GM23338 (cell line): ENCODE measurements at regions not wholly inside any gene's neighbourhood (a gene's known extent, or its start where the extent isn't known, plus 50 kb on each side); places are given as distances from the start of the nearest gene placed in this dataset.

Experiments
- ATAC-seq: fragments of 200-7000 bp; cut with Tn5 transposase; 3 replicates; pipeline ENCODE4 v1.9.1; 2020
- DNase-seq: peaks from one replicate; pipeline ENCODE4 v3.0.0-alpha.2; 2015; ENCODE audit warnings: low spot score
- H2AFZ ChIP-seq: fragments of 200-600 bp; sonication (generic); 2 replicates; pipeline ENCODE4 v1.8.0; 2016; ENCODE audit warnings: antibody characterized with exemption, mild to moderate bottlenecking, moderate library complexity
- H3F3A ChIP-seq: fragments of 200-600 bp; sonication (generic); replicated peaks from 2 replicates; pipeline ENCODE4 v1.8.0; 2017; ENCODE audit warnings: antibody characterized with exemption, mixed run types, low read depth
- H3K27ac ChIP-seq: fragments of 200-600 bp; sonication (generic); 2 replicates; pipeline ENCODE4 v1.6.1; 2016; ENCODE audit warnings: low read depth
- H3K27me3 ChIP-seq: fragments of 200-600 bp; sonication (generic); 2 replicates; pipeline ENCODE4 v1.8.0; 2016; ENCODE audit warnings: mild to moderate bottlenecking, mixed run types, moderate library complexity; ENCODE audit not compliant: insufficient read depth
- H3K36me3 ChIP-seq: fragments of 200-600 bp; sonication (generic); 2 replicates; pipeline ENCODE4 v1.8.0; 2016; ENCODE audit warnings: mild to moderate bottlenecking; ENCODE audit not compliant: insufficient read depth
- H3K4me1 ChIP-seq: fragments of 200-600 bp; sonication (generic); 2 replicates; pipeline ENCODE4 v1.8.0; 2016; ENCODE audit warnings: mild to moderate bottlenecking, moderate library complexity; ENCODE audit not compliant: insufficient read depth
- H3K4me2 ChIP-seq: fragments of 200-600 bp; sonication (generic); 2 replicates; pipeline ENCODE4 v1.7.1; 2017; ENCODE audit warnings: mixed run types
- H3K4me3 ChIP-seq: fragments of 200-600 bp; sonication (generic); 2 replicates; pipeline ENCODE4 v1.6.1; 2016; ENCODE audit warnings: mixed run types
- H3K79me2 ChIP-seq: fragments of 200-600 bp; sonication (generic); replicated peaks from 2 replicates; pipeline ENCODE4 v1.8.0; 2017; ENCODE audit warnings: mild to moderate bottlenecking; ENCODE audit not compliant: insufficient read depth
- H3K9me2 ChIP-seq: fragments of 200-600 bp; sonication (generic); 2 replicates; pipeline ENCODE4 v1.8.0; 2017; ENCODE audit not compliant: insufficient read depth
- H4K20me1 ChIP-seq: fragments of 200-600 bp; sonication (generic); replicated peaks from 2 replicates; pipeline ENCODE4 v1.8.0; 2017; ENCODE audit warnings: mild to moderate bottlenecking; ENCODE audit not compliant: insufficient read depth
- H3K27ac Mint-ChIP-seq: 2 replicates; pipeline ENCODE4 v1.8.0; 2020; ENCODE audit warnings: inconsistent platforms, mild to moderate bottlenecking, moderate library complexity, mixed read lengths
- H3K27me3 Mint-ChIP-seq: 3 replicates; pipeline ENCODE4 v1.8.0; 2022; ENCODE audit warnings: low read depth, mild to moderate bottlenecking, moderate library complexity, mixed read lengths, inconsistent platforms; ENCODE audit not compliant: insufficient read depth, poor library complexity
- H3K36me3 Mint-ChIP-seq: 3 replicates; pipeline ENCODE4 v1.8.0; 2021; ENCODE audit warnings: low read depth, mild to moderate bottlenecking, inconsistent platforms, moderate library complexity, mixed read lengths
- H3K4me1 Mint-ChIP-seq: 3 replicates; pipeline ENCODE4 v1.8.0; 2020; ENCODE audit warnings: mild to moderate bottlenecking, inconsistent platforms, mixed read lengths
- H3K4me3 Mint-ChIP-seq: 3 replicates; pipeline ENCODE4 v1.8.0; 2021; ENCODE audit warnings: moderate library complexity, mild to moderate bottlenecking, inconsistent platforms, mixed read lengths
- H3K9me3 Mint-ChIP-seq: 3 replicates; pipeline ENCODE4 v1.8.0; 2020; ENCODE audit warnings: moderate library complexity, mild to moderate bottlenecking, inconsistent platforms, mixed read lengths
- STAT1 ChIP-seq: IDR thresholded peaks from one replicate; pipeline ENCODE4 v1.6.1; 2016; ENCODE audit warnings: antibody characterized with exemption; ENCODE audit not compliant: unreplicated experiment
- ZNF331 ChIP-seq: fragments of 250-450 bp; sonication (Bioruptor Pico); IDR thresholded peaks from 2 replicates; pipeline ENCODE4 v1.5.0; 2020; ENCODE audit warnings: low read depth, mild to moderate bottlenecking, moderate library complexity
- TF ChIP-seq, protein P1 (sequence below): IDR thresholded peaks from one replicate; pipeline ENCODE4 v1.6.1; 2018; ENCODE audit warnings: antibody characterized with exemption; ENCODE audit not compliant: unreplicated experiment

DNA sequence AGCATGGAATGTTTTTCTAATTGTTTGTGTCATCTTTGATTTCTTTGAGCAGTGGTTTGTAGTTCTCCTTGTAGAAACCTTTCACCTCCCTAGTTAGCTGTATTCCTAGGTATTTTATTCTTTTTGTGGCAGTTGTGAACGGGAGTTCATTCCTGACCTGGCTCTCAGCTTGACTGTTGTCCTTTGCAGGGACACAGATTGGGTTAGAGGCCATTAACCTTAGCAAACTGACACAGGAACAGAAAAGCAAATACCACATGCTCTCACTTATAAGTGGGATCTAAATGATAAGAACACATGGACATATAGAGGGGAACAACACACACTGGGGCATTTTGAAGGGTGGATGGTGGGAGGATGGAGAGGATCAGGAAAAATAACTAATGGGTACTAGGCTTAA lies 52.2 kb upstream of the RORA start:
- Histone ChIP-seq H2AFZ (no peak overlapping the region), H4K20me1 (no peaks in the 10 kb centered on the region), H3F3A (no peaks in the 10 kb centered on the region), H3K79me2 (no peaks in the 10 kb centered on the region), H3K27ac (no peak overlapping the region), H3K4me3 (no peak overlapping the region), H3K27me3 (no peaks in the 10 kb centered on the region), H3K9me2 (no peaks in the 10 kb centered on the region), H3K4me1 (no peaks in the 10 kb centered on the region), H3K4me2 (no peak overlapping the region), H3K36me3 (no peaks in the 10 kb centered on the region)
- H3K4me1 Mint-ChIP-seq = no peaks in the 10 kb centered on the region
- ATAC-seq (no peak), DNase-seq (no peak)
- H3K27me3 Mint-ChIP-seq = no peaks in the 10 kb centered on the region
- H3K9me3 Mint-ChIP-seq = no peaks in the 10 kb centered on the region
- no peak overlapping the region for H3K4me3 Mint-ChIP-seq
- H3K36me3 Mint-ChIP-seq = no peaks in the 10 kb centered on the region
- no peak overlapping the region for H3K27ac Mint-ChIP-seq
- TF ChIP-seq STAT1 (no peak), ZNF331 (CRISPR knock-in tag) (no peak)
- TF ChIP-seq, protein P1, sequence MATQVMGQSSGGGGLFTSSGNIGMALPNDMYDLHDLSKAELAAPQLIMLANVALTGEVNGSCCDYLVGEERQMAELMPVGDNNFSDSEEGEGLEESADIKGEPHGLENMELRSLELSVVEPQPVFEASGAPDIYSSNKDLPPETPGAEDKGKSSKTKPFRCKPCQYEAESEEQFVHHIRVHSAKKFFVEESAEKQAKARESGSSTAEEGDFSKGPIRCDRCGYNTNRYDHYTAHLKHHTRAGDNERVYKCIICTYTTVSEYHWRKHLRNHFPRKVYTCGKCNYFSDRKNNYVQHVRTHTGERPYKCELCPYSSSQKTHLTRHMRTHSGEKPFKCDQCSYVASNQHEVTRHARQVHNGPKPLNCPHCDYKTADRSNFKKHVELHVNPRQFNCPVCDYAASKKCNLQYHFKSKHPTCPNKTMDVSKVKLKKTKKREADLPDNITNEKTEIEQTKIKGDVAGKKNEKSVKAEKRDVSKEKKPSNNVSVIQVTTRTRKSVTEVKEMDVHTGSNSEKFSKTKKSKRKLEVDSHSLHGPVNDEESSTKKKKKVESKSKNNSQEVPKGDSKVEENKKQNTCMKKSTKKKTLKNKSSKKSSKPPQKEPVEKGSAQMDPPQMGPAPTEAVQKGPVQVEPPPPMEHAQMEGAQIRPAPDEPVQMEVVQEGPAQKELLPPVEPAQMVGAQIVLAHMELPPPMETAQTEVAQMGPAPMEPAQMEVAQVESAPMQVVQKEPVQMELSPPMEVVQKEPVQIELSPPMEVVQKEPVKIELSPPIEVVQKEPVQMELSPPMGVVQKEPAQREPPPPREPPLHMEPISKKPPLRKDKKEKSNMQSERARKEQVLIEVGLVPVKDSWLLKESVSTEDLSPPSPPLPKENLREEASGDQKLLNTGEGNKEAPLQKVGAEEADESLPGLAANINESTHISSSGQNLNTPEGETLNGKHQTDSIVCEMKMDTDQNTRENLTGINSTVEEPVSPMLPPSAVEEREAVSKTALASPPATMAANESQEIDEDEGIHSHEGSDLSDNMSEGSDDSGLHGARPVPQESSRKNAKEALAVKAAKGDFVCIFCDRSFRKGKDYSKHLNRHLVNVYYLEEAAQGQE = no peak
